Cardiac muscle cell (in vitro differentiated cells and primary cell): ENCODE measurements at regions not wholly inside any gene's neighbourhood (a gene's known extent, or its start where the extent isn't known, plus 50 kb on each side); places are given as distances from the start of the nearest gene placed in this dataset.

ENCODE experiments used
- DNase-seq, 2 donors: peaks; one replicate each; pipeline versions ENCODE4 v3.0.0 to v3.0.0-alpha.2; 2010 to 2017; ENCODE audit warnings: low read depth in 1 of 2, low spot score in 1 of 2
- H3K27ac ChIP-seq: fragments of 200-600 bp; sonication (generic); 2 replicates; pipeline ENCODE4 v1.5.1; 2016
- H3K27me3 ChIP-seq: fragments of 200-600 bp; sonication (generic); 2 replicates; pipeline ENCODE4 v1.6.0; 2016; ENCODE audit warnings: control low read depth
- H3K36me3 ChIP-seq: fragments of 200-600 bp; sonication (generic); 2 replicates; pipeline ENCODE4 v1.5.1; 2016; ENCODE audit warnings: control low read depth
- H3K4me1 ChIP-seq: fragments of 200-600 bp; sonication (generic); 2 replicates; pipeline ENCODE4 v1.8.1; 2017; ENCODE audit warnings: low read depth, mild to moderate bottlenecking, mixed run types
- H3K4me3 ChIP-seq: fragments of 200-600 bp; sonication (generic); 2 replicates; pipeline ENCODE4 v1.5.1; 2016; ENCODE audit warnings: mild to moderate bottlenecking
- H3K9me3 ChIP-seq: fragments of 200-600 bp; sonication (generic); 2 replicates; pipeline ENCODE4 v1.5.1; 2017; ENCODE audit warnings: low read depth, mild to moderate bottlenecking, control low read depth
- CTCF ChIP-seq: IDR thresholded peaks from 2 replicates; pipeline ENCODE4 v1.5.1; 2012; ENCODE audit warnings: low read depth, mild to moderate bottlenecking, low read length

GRCh38 chr2:41912776-41913175, 135.0 kb upstream of the PKDCC start:
- no peaks in the 10 kb centered on the region for H3K36me3 ChIP-seq
- no peaks in the 10 kb centered on the region for H3K27me3 ChIP-seq
- H3K9me3 ChIP-seq, result no peaks in the 10 kb centered on the region
- DNase-seq, result no peak
- H3K27ac ChIP-seq, result no peak overlapping the region
- H3K4me3 ChIP-seq, result no peak overlapping the region
- TF ChIP-seq CTCF, result no peak
- H3K4me1 ChIP-seq, result peaks cover 5% of the 10 kb centered on the region

DNA sequence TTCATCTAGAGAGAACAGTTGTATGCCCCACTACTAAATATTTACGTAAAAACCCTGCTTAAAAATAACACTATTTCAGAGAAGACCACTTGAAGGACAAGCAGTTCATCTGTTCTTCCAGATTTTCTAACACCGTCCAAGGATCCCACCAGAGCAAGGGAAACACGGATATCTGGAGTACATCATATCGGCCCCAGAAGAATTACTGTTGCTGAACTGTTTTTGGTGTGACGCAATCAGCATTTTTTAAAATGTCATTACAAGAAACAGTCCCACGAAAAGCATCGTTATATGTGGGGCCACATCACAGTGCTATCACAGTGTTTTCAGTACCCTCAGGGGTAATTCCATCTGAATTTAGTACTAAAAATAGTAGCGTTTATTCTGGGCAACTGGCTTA, 134.5 kb upstream of the PKDCC start:
- no peaks in the 10 kb centered on the region for H3K27me3 ChIP-seq
- no peaks in the 10 kb centered on the region for H3K9me3 ChIP-seq
- no peak for DNase-seq
- no peak for TF ChIP-seq CTCF
- no peaks in the 10 kb centered on the region for H3K4me1 ChIP-seq
- H3K27ac ChIP-seq, result no peak overlapping the region
- no peaks in the 10 kb centered on the region for H3K36me3 ChIP-seq
- no peak overlapping the region for H3K4me3 ChIP-seq

DNA sequence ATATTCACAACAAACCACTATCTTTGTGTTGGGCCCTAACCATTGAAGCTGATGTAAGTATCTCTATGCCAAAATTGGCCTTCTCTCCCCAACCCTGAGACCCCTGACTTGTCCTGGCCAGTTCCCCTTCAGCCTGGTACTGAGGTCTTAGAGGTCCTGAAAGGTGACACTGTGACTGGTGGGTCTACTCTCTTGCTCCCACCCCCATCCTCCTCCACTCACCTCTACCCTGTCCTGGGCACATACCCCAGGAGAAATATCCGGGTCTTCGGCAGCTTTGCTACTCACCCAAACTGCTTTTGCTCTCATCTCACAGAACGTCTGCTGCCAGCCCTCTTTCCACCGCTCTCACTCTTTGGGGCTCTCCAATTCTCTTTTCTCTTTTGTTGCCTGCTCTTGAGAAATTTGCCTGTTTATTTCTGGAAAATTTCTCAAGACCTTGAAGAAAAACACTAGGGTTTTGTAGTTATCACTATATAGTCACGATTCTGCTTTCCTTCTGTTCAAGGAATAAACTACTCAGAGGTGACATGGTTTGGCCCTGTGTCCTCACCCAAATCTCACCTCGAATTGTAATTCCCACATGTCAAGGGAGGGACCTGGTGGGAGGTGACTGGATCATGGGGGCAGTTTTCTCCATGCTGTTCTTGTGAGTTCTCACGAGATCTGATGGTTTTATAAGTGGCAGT, 133.8 kb upstream of the PKDCC start:
- TF ChIP-seq CTCF, result no peak
- Histone ChIP-seq H3K36me3 (no peaks in the 10 kb centered on the region), H3K4me3 (no peak overlapping the region), H3K27me3 (no peaks in the 10 kb centered on the region), H3K9me3 (no peaks in the 10 kb centered on the region), H3K27ac (no peak overlapping the region), H3K4me1 (no peaks in the 10 kb centered on the region)
- DNase-seq, result no peak

DNA sequence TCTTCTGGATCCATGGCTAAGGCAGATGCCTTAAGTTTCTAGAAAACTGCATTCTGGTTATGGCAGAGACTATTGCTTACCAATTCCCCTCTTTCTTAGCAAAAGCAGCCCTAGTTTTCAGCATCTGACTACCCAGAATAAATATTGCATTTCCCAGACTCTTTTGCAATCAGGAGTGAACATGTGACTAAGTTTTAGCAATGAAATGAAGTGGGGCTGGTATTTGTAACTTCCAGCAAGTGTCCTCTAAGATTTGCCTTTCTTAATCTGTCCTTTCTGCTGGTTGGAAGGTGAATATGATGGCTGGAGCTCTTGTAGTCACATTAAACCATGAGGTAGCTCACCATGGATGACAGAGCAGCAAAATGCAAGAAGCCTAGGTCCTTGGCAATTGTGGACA, 132.9 kb upstream of the PKDCC start:
- H3K4me3 ChIP-seq, result no peak overlapping the region
- no peak overlapping the region for H3K27ac ChIP-seq
- no peaks in the 10 kb centered on the region for H3K27me3 ChIP-seq
- H3K9me3 ChIP-seq, result no peaks in the 10 kb centered on the region
- no peak for TF ChIP-seq CTCF
- H3K4me1 ChIP-seq, result no peaks in the 10 kb centered on the region
- H3K36me3 ChIP-seq, result no peaks in the 10 kb centered on the region
- no peak for DNase-seq

GRCh38 chr2:41916177-41916576, 131.6 kb upstream of the PKDCC start:
- Histone ChIP-seq H3K4me1 (no peaks in the 10 kb centered on the region), H3K9me3 (no peaks in the 10 kb centered on the region), H3K36me3 (no peaks in the 10 kb centered on the region), H3K27ac (no peak overlapping the region), H3K27me3 (no peaks in the 10 kb centered on the region), H3K4me3 (no peak overlapping the region)
- no peak for DNase-seq
- TF ChIP-seq CTCF, result no peak

DNA sequence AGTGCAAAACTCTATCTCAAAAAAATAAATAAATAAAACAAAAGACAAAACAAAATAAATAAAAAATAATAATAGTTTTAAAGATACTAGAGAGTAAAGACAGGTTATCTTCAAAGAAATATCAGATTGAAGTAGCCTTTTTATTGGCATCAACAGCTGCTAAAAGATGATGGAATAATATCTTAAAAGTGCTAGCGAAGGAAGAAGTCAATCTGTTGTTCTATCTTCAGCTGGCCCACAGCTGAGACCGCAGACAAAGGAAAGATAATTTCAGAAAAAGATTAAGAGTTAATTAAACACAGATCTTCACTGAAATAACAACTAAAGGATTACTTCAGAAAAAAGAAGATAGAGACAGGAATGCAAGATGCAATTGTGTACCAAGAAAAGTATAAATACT, 130.2 kb upstream of the PKDCC start:
- no peaks in the 10 kb centered on the region for H3K27me3 ChIP-seq
- H3K4me1 ChIP-seq, result peaks cover 8% of the 10 kb centered on the region
- H3K9me3 ChIP-seq, result no peaks in the 10 kb centered on the region
- DNase-seq, result no peak
- no peak overlapping the region for H3K4me3 ChIP-seq
- TF ChIP-seq CTCF, result no peak
- no peaks in the 10 kb centered on the region for H3K36me3 ChIP-seq
- H3K27ac ChIP-seq, result no peak overlapping the region
